ENCODE measurements at regions not wholly inside any gene's neighbourhood (a gene's known extent, or its start where the extent isn't known, plus 50 kb on each side); places are given as distances from the start of the nearest gene placed in this dataset.

- TF ChIP-seq POLR2A (IDR thresholded peaks at IDR 0.05) (no peak), CTCF (IDR thresholded peaks at IDR 0.05) (no peak)
Measured at GRCh38 chr9:27717991-27718390, 144.7 kb upstream of the C9orf72 start.

Measured in ovary (tissue), 3 donors.